Adipocyte (in vitro differentiated cells): ENCODE measurements at regions not wholly inside any gene's neighbourhood (a gene's known extent, or its start where the extent isn't known, plus 50 kb on each side); places are given as distances from the start of the nearest gene placed in this dataset.

Experiments used
- DNase-seq: peaks from one replicate; pipeline ENCODE4 v3.0.0-alpha.2; 2015; ENCODE audit warnings: low read depth
- H3K27me3 ChIP-seq: replicated peaks from 2 replicates; pipeline ENCODE4 v1.7.0; 2013; ENCODE audit warnings: mild to moderate bottlenecking, low read length, moderate library complexity; ENCODE audit not compliant: control insufficient read depth, insufficient read depth
- H3K36me3 ChIP-seq: 2 replicates; pipeline ENCODE4 v1.7.0; 2013; ENCODE audit warnings: low read length, mild to moderate bottlenecking, moderate library complexity; ENCODE audit not compliant: control insufficient read depth, insufficient read depth, severe bottlenecking
- H3K4me1 ChIP-seq: 2 replicates; pipeline ENCODE4 v1.7.0; 2013; ENCODE audit warnings: mild to moderate bottlenecking, low read length, moderate library complexity; ENCODE audit not compliant: control insufficient read depth, insufficient read depth
- H3K4me3 ChIP-seq: 2 replicates; pipeline ENCODE4 v1.7.0; 2013; ENCODE audit warnings: mild to moderate bottlenecking, low read length, moderate library complexity
- H3K9ac ChIP-seq: 2 replicates; pipeline ENCODE4 v1.7.0; 2013; ENCODE audit warnings: mild to moderate bottlenecking, low read length, moderate library complexity
- H3K9me3 ChIP-seq: 2 replicates; pipeline ENCODE4 v1.7.0; 2013; ENCODE audit warnings: mild to moderate bottlenecking, low read length, moderate library complexity; ENCODE audit not compliant: control insufficient read depth

DNA sequence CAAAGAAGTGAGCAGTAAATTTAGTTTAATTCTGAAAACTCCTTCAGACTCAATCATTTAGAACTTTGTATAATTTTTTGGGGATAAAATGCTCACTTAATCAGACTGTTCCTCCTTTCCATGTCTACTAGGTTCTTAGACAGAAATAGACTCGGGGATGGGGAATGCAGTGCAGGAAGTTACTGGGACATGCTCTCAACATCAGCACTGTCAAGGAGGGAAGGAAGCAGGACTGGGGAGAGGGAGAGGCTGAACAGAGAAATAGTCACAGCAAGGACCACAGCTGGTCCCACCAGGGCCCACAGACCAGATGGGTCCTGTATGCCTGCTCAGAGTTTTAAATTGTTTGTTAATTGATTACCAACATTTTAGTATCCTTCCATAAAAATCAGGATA lies 310.1 kb upstream of the MSX2 start:
- Histone ChIP-seq H3K4me3 (no peak overlapping the region), H3K4me1 (peaks cover 16% of the 10 kb centered on the region), H3K9me3 (no peaks in the 10 kb centered on the region)

DNA sequence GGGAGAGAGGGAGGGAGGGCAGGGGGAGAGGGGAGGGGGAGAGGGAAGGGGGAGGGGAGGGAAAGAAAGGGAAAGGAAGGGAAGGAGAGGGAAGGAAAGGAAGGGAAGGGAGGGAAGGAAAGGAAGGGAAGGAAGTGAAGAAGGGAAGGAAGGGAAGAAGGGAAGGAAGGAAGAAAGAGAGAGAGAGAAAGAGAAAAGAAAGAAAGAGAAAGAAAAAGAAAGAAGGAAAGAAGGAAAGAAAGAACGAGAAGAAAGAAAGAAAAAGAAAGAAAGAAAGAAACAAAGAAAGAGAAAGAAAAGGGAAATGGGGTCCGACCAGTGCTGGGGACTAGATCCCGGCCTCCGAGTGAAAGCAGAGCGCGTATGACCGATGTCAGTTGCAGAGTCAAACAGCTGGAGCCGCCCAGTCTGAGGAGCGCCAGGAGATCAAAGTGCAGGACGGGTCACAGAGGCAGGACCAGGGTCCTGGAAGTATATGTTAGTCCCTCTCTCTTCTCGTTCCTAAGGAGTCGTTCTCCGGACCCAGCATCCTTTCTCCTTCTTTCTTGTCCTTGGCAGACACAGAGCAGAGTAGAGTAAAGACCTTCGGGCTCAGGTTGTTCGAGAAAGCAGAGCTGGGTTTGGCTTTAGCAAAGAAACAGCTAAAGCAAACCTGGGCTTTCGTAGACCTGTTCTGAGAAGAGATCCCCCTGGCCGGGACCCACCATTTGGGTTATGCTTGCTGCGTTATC lies 305.4 kb upstream of the MSX2 start:
- peaks cover 12% of the 10 kb centered on the region for H3K27me3 ChIP-seq
- H3K9ac ChIP-seq = peak overlapping the region; percentile 22
- H3K4me3 ChIP-seq = peak overlapping the region; percentile 59
- H3K4me1 ChIP-seq = peaks cover 8% of the 10 kb centered on the region
- peak; percentile 37 for DNase-seq
- no peaks in the 10 kb centered on the region for H3K36me3 ChIP-seq
- H3K9me3 ChIP-seq = no peaks in the 10 kb centered on the region

More for the DNA sequence above, 310.1 kb upstream of the MSX2 start:
- DNase-seq = no peak
- Histone ChIP-seq H3K27me3 (peaks cover 4% of the 10 kb centered on the region), H3K36me3 (no peaks in the 10 kb centered on the region), H3K9ac (no peak overlapping the region)

DNA sequence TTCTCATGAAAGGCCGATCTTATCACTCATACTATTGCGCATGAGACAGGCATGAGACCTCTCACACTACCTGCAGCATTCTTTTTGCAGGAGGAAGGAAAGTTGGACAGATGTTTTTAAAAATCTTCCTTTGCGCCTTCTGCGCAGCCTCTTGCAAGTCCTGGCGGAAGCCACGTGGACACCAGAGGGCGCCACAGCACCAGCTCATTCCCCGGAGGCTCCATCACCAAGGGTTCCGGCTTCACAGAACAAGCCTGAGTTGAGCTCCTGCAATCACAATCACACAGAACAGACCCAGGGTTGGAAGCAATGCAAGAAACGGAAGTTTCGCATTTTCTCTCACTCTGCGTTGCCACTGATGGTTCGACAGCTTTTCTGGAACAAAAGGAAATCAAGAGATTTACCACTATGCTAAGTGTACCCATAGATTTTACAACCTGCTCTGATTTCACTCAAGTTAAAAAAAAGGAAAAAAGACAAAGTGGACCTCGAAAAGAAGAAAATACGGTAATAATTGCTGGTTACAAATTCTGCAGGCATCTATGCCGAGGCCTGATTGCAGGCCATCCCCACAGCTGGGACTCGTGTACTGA lies 304.7 kb upstream of the MSX2 start:
- Histone ChIP-seq H3K9ac (peak overlapping the region; percentile 22), H3K36me3 (no peaks in the 10 kb centered on the region), H3K4me1 (peaks cover 6% of the 10 kb centered on the region), H3K4me3 (peak overlapping the region; percentile 59), H3K27me3 (peaks cover 12% of the 10 kb centered on the region), H3K9me3 (no peaks in the 10 kb centered on the region)
- DNase-seq = peak; percentile 97

DNA sequence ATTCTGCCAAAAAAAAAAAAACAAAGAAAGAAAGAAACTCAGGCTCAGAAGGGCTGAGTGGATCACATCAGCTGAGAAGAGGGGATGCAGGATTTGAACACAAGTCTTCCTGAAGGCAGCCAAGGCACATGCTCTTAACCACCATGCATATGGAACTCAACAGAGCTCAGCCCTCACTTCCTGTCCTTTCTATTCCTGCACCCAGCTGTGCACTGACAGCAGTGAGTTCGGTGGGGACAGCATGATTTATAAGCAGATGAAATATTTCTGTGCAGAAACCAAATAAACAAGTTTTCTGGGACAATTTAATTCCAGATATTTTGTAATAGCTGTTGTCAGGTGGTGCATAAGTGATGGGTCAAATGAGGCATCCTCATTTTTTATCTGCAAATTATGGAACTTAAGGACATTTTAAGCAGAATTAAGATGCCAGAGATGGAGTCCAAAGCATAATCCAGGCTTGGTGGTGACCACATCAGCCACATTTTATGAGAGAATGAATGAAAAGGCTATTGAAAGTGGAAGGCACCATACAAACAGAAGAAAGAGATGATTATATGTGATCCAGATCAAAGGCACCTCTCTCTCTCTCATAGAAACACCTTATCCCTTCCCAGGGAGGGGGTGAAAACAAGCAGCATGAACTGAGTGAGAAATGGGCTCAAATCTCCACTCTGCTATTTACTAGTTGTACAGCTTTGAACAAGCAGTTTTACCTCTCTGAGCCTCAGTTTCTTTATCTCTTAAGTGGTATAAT lies 303.6 kb upstream of the MSX2 start:
- peaks cover 6% of the 10 kb centered on the region for H3K4me1 ChIP-seq
- H3K9me3 ChIP-seq = no peaks in the 10 kb centered on the region
- H3K27me3 ChIP-seq = peaks cover 12% of the 10 kb centered on the region
- no peaks in the 10 kb centered on the region for H3K36me3 ChIP-seq
- H3K4me3 ChIP-seq = no peak overlapping the region
- no peak overlapping the region for H3K9ac ChIP-seq
- DNase-seq = no peak

DNA sequence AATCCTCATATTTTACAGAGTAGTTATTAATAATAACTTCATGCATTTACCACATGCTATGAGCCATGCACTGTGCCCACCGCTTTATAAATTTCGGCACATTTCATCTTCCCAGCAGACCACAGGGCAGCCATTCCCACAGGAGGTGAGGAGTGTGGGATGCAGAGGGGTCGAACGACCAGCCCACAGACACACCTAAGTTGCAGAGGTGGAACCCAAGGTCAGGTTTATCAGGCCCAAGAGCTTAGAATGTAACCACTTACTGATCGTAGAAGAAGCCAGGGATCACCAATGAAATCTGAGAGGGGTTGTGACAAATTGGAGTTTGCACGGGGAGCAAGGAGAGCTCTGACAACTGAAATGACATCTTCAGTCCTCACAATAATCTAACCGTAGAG lies 303.0 kb upstream of the MSX2 start:
- Histone ChIP-seq H3K36me3 (no peaks in the 10 kb centered on the region), H3K27me3 (peaks cover 12% of the 10 kb centered on the region), H3K4me3 (no peak overlapping the region), H3K9ac (no peak overlapping the region), H3K4me1 (peaks cover 6% of the 10 kb centered on the region), H3K9me3 (no peaks in the 10 kb centered on the region)
- DNase-seq = no peak

DNA sequence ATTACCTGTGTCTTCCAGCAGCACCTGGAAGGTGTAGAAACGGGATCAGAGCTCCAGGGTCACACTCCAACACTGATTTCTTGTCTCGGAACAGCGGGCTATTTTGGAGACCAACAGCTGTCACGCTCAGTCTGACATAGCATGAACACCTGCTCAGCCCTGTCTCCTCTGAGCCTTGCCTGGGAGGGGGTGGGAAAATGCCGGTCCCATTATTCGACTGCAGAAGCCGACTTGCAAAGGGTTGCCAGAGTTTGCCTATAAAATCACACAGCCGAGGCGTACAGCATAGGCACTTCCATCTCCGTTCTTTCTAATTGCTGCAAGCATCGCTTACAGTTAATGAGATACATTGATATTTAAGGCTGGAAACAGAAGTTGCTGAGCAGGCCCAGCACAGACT lies 300.8 kb upstream of the MSX2 start:
- no peak for DNase-seq
- no peak overlapping the region for H3K9ac ChIP-seq

DNA sequence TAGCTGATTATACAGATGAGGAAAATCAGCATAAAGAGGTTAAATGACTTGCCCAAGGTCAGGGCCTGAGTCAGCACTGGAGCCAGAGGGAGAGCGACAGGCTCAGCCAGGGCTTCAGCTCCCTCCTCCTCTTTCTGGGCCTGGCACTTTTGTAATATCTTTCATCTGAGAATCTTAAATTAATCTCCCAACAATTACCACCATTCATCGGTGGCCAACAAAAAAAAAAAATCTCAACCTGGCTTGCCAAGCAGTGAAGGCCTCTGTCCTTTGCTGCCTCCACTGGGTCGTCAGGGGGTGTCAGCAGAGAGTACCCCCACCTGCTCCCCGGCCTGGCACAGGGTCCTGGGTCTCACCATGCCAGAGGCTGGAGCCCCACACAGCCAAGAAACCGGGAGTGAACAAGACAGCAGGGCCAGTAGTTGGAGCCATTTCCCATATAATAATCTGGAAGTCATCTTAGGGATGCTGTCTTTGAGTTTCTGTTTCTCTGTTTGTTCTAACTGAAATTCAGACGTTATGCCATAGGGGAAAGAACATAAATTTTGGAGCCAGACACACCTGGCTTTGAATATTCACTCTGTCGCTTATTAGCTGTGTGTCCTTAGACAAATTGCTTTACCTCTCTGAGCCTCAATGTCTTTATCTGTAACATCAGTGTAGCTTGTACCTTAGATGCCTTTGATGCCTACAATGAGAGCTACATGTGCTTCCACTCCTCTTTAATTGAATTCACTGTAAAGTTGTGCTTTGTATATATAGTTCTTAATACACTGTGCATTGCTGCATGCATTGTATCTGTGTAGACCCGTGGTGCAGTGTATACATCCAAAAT lies 299.9 kb upstream of the MSX2 start:
- H3K4me1 ChIP-seq = peaks cover under 1% of the 10 kb centered on the region
- DNase-seq = no peak
- no peak overlapping the region for H3K9ac ChIP-seq
- no peaks in the 10 kb centered on the region for H3K9me3 ChIP-seq
- H3K27me3 ChIP-seq = peaks cover 12% of the 10 kb centered on the region
- H3K36me3 ChIP-seq = no peaks in the 10 kb centered on the region
- H3K4me3 ChIP-seq = no peak overlapping the region

More for the DNA sequence above, 300.8 kb upstream of the MSX2 start:
- Histone ChIP-seq H3K27me3 (peaks cover 17% of the 10 kb centered on the region), H3K4me1 (peaks cover 6% of the 10 kb centered on the region), H3K4me3 (no peak overlapping the region), H3K9me3 (no peaks in the 10 kb centered on the region), H3K36me3 (no peaks in the 10 kb centered on the region)

DNA sequence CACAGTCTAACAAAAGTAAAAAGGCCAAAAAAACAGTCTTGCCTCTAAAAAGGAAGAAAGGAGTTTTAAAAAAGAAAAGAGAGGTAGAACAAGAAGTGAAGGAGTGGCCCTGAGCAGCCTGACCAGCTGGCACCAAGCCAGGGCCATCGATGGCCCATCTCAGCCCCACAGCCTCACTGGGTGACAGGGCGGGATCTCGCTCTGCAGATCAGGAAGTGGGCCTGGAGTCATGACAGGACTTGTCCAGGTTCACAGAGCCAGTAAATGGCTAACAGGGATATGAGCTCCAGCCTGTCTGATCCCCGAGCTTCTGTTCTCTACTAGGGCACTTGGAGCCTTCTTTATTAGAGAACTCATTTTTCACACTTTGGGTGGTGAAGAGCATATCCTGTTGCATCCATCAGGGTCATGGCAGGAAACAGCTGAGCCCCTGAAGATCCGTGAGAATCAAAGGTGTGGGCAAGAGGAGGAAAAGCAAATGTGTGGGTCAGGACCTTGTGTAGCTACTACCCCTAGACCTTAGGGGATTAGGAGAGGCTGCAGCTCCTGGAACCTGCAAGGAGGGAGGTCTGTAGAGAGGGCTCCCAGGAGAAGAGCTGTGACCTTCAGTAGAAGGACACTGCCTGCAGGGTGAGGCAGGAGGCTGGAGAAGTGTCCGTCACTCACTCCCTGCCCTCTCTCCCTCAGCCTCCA lies 299.0 kb upstream of the MSX2 start:
- Histone ChIP-seq H3K4me3 (no peak overlapping the region), H3K36me3 (no peaks in the 10 kb centered on the region), H3K9me3 (no peaks in the 10 kb centered on the region), H3K4me1 (no peaks in the 10 kb centered on the region), H3K9ac (no peak overlapping the region), H3K27me3 (peaks cover 12% of the 10 kb centered on the region)
- DNase-seq = no peak

DNA sequence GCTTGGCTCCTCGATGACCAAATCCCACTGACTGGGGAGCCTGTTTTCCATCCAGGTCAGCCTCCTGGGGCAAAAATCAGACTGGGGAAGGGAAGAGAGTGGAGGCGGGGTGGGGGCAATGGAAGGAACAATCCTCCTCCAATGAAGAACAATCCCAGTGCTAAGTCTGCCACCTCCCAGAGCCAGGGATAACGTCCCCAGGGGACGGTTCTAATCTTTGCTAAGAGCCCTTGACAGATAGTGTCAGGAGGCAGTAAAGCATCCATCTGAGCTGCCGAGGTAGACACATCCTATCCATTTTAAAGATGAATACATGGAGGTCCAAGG lies 298.5 kb upstream of the MSX2 start:
- DNase-seq = no peak
- Histone ChIP-seq H3K36me3 (no peaks in the 10 kb centered on the region), H3K4me1 (no peaks in the 10 kb centered on the region), H3K9me3 (no peaks in the 10 kb centered on the region), H3K9ac (no peak overlapping the region), H3K4me3 (no peak overlapping the region), H3K27me3 (peaks cover 7% of the 10 kb centered on the region)

DNA sequence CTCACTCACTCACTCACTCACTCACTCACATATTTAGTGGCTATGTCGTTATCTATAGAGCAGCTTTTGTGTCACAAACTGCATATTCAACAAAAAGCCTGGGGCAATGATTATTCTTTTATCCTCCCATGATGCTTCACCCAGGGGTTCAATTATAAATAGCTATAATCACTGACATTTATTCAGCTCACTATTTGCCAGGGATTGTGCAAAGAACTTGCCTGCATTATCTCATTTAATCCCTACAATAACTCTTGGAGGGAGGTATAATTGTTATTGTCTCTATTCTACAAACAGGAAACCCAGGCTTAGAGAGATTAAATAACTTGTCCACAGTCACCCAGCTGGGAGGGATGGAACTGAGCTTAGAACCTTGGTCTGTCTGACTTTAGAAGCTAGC lies 298.0 kb upstream of the MSX2 start:
- no peak overlapping the region for H3K9ac ChIP-seq
- H3K27me3 ChIP-seq = peaks cover 5% of the 10 kb centered on the region
- DNase-seq = no peak
- H3K9me3 ChIP-seq = no peaks in the 10 kb centered on the region
- H3K4me3 ChIP-seq = no peak overlapping the region
- no peaks in the 10 kb centered on the region for H3K36me3 ChIP-seq
- H3K4me1 ChIP-seq = no peaks in the 10 kb centered on the region
